ENCODE measurements at regions not wholly inside any gene's neighbourhood (a gene's known extent, or its start where the extent isn't known, plus 50 kb on each side); places are given as distances from the start of the nearest gene placed in this dataset.

- H3K4me1 Mint-ChIP-seq: no peaks in the 10 kb centered on the region
- peaks cover 16% of the 10 kb centered on the region for H3K9me3 Mint-ChIP-seq
- H3K27me3 Mint-ChIP-seq (ENCODE audit: low read depth): peaks cover 100% of the 10 kb centered on the region
- H3K36me3 Mint-ChIP-seq (ENCODE audit: low read depth): no peaks in the 10 kb centered on the region
- TF ChIP-seq, protein P1, sequence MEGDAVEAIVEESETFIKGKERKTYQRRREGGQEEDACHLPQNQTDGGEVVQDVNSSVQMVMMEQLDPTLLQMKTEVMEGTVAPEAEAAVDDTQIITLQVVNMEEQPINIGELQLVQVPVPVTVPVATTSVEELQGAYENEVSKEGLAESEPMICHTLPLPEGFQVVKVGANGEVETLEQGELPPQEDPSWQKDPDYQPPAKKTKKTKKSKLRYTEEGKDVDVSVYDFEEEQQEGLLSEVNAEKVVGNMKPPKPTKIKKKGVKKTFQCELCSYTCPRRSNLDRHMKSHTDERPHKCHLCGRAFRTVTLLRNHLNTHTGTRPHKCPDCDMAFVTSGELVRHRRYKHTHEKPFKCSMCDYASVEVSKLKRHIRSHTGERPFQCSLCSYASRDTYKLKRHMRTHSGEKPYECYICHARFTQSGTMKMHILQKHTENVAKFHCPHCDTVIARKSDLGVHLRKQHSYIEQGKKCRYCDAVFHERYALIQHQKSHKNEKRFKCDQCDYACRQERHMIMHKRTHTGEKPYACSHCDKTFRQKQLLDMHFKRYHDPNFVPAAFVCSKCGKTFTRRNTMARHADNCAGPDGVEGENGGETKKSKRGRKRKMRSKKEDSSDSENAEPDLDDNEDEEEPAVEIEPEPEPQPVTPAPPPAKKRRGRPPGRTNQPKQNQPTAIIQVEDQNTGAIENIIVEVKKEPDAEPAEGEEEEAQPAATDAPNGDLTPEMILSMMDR (IDR thresholded peaks at IDR 0.05; ENCODE audit: unreplicated experiment in 3 of 3): no peak
- H3K4me3 Mint-ChIP-seq: no peak overlapping the region
- H3K27ac Mint-ChIP-seq: no peak overlapping the region
Observed at GRCh38 chr4:41874398-41874797, 60.8 kb upstream of the TMEM33 start.

- TF ChIP-seq, protein P1 (IDR thresholded peaks at IDR 0.05; ENCODE audit: unreplicated experiment in 3 of 3): no peak
- Mint-ChIP-seq H3K4me1 (no peaks in the 10 kb centered on the region), H3K4me3 (peak overlapping the region in 2 of 3 experiments; percentile 20 to 47), H3K9me3 (peaks cover 16% of the 10 kb centered on the region), H3K27ac (no peak overlapping the region), H3K36me3 (ENCODE audit: low read depth) (no peaks in the 10 kb centered on the region), H3K27me3 (ENCODE audit: low read depth) (peaks cover 100% of the 10 kb centered on the region)
Observed at GRCh38 chr4:41873380-41874295, 61.6 kb upstream of the TMEM33 start.

DNA sequence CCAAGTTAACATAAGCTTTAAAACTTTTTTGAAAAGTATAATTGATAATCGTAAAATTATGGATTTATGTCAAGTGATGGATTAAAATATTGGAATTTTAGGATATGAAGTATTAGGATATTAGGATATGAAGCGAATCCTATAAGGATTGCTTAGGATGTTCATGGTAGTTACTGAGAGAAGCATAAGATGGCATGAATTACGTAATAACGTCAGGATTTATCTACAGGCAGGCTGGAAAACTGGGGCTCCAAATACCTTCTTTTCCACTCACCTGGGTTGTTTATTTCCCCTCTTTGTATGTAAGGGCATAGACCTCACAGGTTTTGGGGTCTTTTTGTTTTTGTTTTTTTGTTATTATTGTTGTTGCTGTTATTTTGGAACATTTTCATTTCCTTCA lies 65.2 kb upstream of the TMEM33 start:
- peaks cover 13% of the 10 kb centered on the region for H3K9me3 Mint-ChIP-seq
- H3K27ac Mint-ChIP-seq: no peak overlapping the region
- H3K4me3 Mint-ChIP-seq: no peak overlapping the region
- peaks cover 97% of the 10 kb centered on the region for H3K27me3 Mint-ChIP-seq (ENCODE audit: low read depth)
- peaks cover 11% of the 10 kb centered on the region for H3K4me1 Mint-ChIP-seq
- TF ChIP-seq, protein P1 (IDR thresholded peaks at IDR 0.05; ENCODE audit: unreplicated experiment in 3 of 3): no peak
- no peaks in the 10 kb centered on the region for H3K36me3 Mint-ChIP-seq (ENCODE audit: low read depth)

DNA sequence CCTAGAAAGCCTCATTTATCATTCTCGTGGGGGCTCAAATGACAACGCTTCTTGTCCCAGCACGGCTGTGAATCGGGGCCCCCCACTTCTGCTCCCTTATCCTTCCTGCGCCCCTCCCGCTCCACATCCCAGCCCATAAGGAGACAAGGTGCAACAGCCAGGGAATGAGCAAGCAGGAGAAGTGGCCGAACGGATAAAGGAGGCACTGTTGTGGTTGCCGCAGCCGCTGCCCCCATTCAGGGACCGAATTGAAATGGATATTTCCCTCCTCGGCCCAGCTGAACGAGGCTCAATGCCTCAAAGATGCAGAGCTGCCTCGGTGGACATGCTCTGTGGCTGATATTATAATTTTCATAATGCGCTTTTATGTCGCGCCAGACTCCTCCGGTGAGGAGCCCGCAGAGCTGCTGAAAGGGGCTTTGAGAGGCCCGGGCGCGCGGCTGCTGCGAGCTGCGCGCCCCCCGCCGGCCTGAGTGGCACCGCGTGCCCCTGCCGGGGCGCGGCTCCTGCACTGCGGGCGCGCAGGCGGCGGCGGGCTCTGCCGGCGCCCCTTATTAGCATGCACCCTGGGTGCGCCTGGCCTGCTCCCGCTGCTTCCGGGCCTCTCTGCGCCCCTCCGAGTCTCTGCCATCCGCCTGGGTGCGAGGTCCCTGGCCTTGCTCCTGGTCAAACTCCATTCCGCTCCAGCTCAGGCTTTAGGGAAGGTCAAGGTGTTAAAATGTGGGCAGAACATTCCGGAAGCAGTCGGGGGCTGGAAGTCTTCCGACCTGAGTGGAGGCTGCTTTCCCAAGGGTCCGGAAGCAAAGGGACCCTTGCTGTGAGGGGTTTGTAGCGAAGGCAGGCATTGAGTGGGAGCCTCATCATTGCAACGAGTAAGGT lies 68.2 kb upstream of the TMEM33 start:
- H3K36me3 Mint-ChIP-seq (ENCODE audit: low read depth): no peaks in the 10 kb centered on the region
- no peak overlapping the region for H3K27ac Mint-ChIP-seq
- peaks cover 97% of the 10 kb centered on the region for H3K27me3 Mint-ChIP-seq (ENCODE audit: low read depth)
- peaks cover 11% of the 10 kb centered on the region for H3K4me1 Mint-ChIP-seq
- H3K4me3 Mint-ChIP-seq: peak overlapping the region; percentile 63 to 72 (median 72)
- H3K9me3 Mint-ChIP-seq: peaks cover 11% of the 10 kb centered on the region
- TF ChIP-seq, protein P1 (IDR thresholded peaks at IDR 0.05; ENCODE audit: unreplicated experiment in 3 of 3): no peak

- TF ChIP-seq, protein P1 (IDR thresholded peaks at IDR 0.05; ENCODE audit: unreplicated experiment in 3 of 3): no peak
- H3K36me3 Mint-ChIP-seq (ENCODE audit: low read depth): no peaks in the 10 kb centered on the region
- peaks cover 11% of the 10 kb centered on the region for H3K4me1 Mint-ChIP-seq
- H3K9me3 Mint-ChIP-seq: peaks cover 10% of the 10 kb centered on the region
- peaks cover 97% of the 10 kb centered on the region for H3K27me3 Mint-ChIP-seq (ENCODE audit: low read depth)
- H3K27ac Mint-ChIP-seq: no peak overlapping the region
- H3K4me3 Mint-ChIP-seq: peak overlapping the region; percentile 52 to 72 (median 59)
Observed at GRCh38 chr4:41865981-41866798, 69.0 kb upstream of the TMEM33 start.

Data from nephron (organoid).